Lung (tissue), 11 donors: ENCODE measurements at regions not wholly inside any gene's neighbourhood (a gene's known extent, or its start where the extent isn't known, plus 50 kb on each side); places are given as distances from the start of the nearest gene placed in this dataset.
A peak's percentile ranks its signal among the peaks of the same experiment; 100 is the strongest.

ENCODE experiments used
- ATAC-seq: fragments of 200-7000 bp; cut with Tn5 transposase; one replicate; pipeline ENCODE4 v1.9.1; 2020; ENCODE audit warnings: moderate number of reproducible peaks; ENCODE audit not compliant: insufficient read depth, low FRiP score
- DNase-seq, 3 donors: peaks; one replicate each; pipeline ENCODE4 v3.0.0-alpha.2; 2013 to 2017
- H3K27ac ChIP-seq, 2 donors: one replicate each; pipeline ENCODE4 v1.5.1; 2013; ENCODE audit warnings: mild to moderate bottlenecking in 2 of 2, moderate library complexity in 2 of 2, control low read depth in 1 of 2, inconsistent platforms in 1 of 2, low read depth in 1 of 2, low read length in 1 of 2
- H3K27me3 ChIP-seq, 3 donors: one replicate each; pipeline ENCODE4 v1.5.1; 2013; ENCODE audit warnings: low read length in 2 of 3; ENCODE audit not compliant: control insufficient read depth in 3 of 3, insufficient read depth in 3 of 3
- H3K36me3 ChIP-seq, 4 donors: one replicate each; pipeline ENCODE4 v1.5.1; 2013; ENCODE audit warnings: low read length in 4 of 4, mild to moderate bottlenecking in 1 of 4, moderate library complexity in 1 of 4; ENCODE audit not compliant: control insufficient read depth in 4 of 4, insufficient read depth in 4 of 4
- H3K4me1 ChIP-seq, 5 donors: one replicate each; pipeline ENCODE4 v1.5.1; 2013; ENCODE audit warnings: low read length in 5 of 5, mild to moderate bottlenecking in 2 of 5, moderate library complexity in 1 of 5; ENCODE audit not compliant: control insufficient read depth in 5 of 5, insufficient read depth in 5 of 5
- H3K4me3 ChIP-seq: one replicate; pipeline ENCODE4 v1.5.1; 2013; ENCODE audit warnings: mild to moderate bottlenecking, control low read depth, moderate library complexity
- H3K9ac ChIP-seq, 2 donors: one replicate each; pipeline ENCODE4 v1.5.1; 2013; ENCODE audit warnings: low read length in 2 of 2, control low read depth in 1 of 2; ENCODE audit not compliant: insufficient read depth in 1 of 2
- H3K9me3 ChIP-seq, 4 donors: one replicate each; pipeline ENCODE4 v1.5.1; 2013; ENCODE audit warnings: low read length in 3 of 4, mild to moderate bottlenecking in 1 of 4, moderate library complexity in 1 of 4; ENCODE audit not compliant: control insufficient read depth in 4 of 4, insufficient read depth in 3 of 4
- CTCF ChIP-seq: IDR thresholded peaks from 2 replicates; pipeline ENCODE4 v1.5.1; 2012; ENCODE audit warnings: mild to moderate bottlenecking; ENCODE audit errors: control extremely low read depth, extremely low read depth
- WGBS, 2 donors: extraction: QIAGEN DNeasy Blood & Tissue Kit; methylation state at CpG; one replicate each; pipeline ENCODE4 v1.1.7; 2013; 5-methylcytosine and 5-hydroxymethylcytosine counted together
- donor health status: control.
- donor health status: control.
- donor health status: Bipolar disorder and iron deficiency.
- donor health status: healthy.
- donor health status: DM: yes; HTN: yes; CAD: no.

GRCh38 chr13:65727070-65727469 lies 1503.1 kb downstream of the PCDH9 start:
- TF ChIP-seq CTCF: no peak
- Histone ChIP-seq H3K36me3 (no peaks in the 10 kb centered on the region), H3K27ac (no peak overlapping the region), H3K4me3 (no peak overlapping the region), H3K9ac (no peak overlapping the region), H3K9me3 (no peaks in the 10 kb centered on the region), H3K27me3 (no peaks in the 10 kb centered on the region), H3K4me1 (peaks cover 0 to 6% (median 0%) of the 10 kb centered on the region in 5 donors)
- WGBS, 2 donors: 82 to 89% methylated on average over 4 of the region's 4 CpGs
- no peak for ATAC-seq
- no peak for DNase-seq

GRCh38 chr13:65725006-65725405 lies 1505.1 kb downstream of the PCDH9 start:
- Histone ChIP-seq H3K9ac (no peak overlapping the region), H3K9me3 (no peaks in the 10 kb centered on the region), H3K27me3 (no peaks in the 10 kb centered on the region), H3K36me3 (no peaks in the 10 kb centered on the region), H3K4me3 (no peak overlapping the region), H3K27ac (no peak overlapping the region), H3K4me1 (peaks cover 0 to 6% (median 0%) of the 10 kb centered on the region in 5 donors)
- 74 to 89% methylated on average over 3 of the region's 3 CpGs for WGBS, 2 donors
- TF ChIP-seq CTCF: no peak
- ATAC-seq (no peak), DNase-seq (peak in 2 of 3 donors; percentile 24 to 26)

GRCh38 chr13:65724226-65724625 lies 1505.9 kb downstream of the PCDH9 start:
- H3K27ac ChIP-seq: no peak overlapping the region
- WGBS, 2 donors: 74 to 82% methylated on average over 4 of the region's 4 CpGs
- H3K36me3 ChIP-seq: no peaks in the 10 kb centered on the region
- peaks cover 0 to 6% (median 0%) of the 10 kb centered on the region in 5 donors for H3K4me1 ChIP-seq
- H3K4me3 ChIP-seq: no peak overlapping the region
- no peak overlapping the region for H3K9ac ChIP-seq
- ATAC-seq (no peak), DNase-seq (peak in 2 of 3 donors; percentile 68 to 75)
- H3K27me3 ChIP-seq: no peaks in the 10 kb centered on the region
- no peak for TF ChIP-seq CTCF
- H3K9me3 ChIP-seq: no peaks in the 10 kb centered on the region

GRCh38 chr13:65722506-65722905 lies 1507.6 kb downstream of the PCDH9 start:
- no peaks in the 10 kb centered on the region for H3K9me3 ChIP-seq
- 82 to 89% methylated on average over 6 of the region's 6 CpGs for WGBS, 2 donors
- H3K36me3 ChIP-seq: no peaks in the 10 kb centered on the region
- ATAC-seq (no peak), DNase-seq (no peak)
- H3K27me3 ChIP-seq: no peaks in the 10 kb centered on the region
- TF ChIP-seq CTCF: no peak
- H3K27ac ChIP-seq: no peak overlapping the region
- H3K9ac ChIP-seq: no peak overlapping the region
- H3K4me1 ChIP-seq: peaks cover 0 to 6% (median 0%) of the 10 kb centered on the region in 5 donors
- H3K4me3 ChIP-seq: no peak overlapping the region
